ENCODE measurements at regions not wholly inside any gene's neighbourhood (a gene's known extent, or its start where the extent isn't known, plus 50 kb on each side); places are given as distances from the start of the nearest gene placed in this dataset.

DNA sequence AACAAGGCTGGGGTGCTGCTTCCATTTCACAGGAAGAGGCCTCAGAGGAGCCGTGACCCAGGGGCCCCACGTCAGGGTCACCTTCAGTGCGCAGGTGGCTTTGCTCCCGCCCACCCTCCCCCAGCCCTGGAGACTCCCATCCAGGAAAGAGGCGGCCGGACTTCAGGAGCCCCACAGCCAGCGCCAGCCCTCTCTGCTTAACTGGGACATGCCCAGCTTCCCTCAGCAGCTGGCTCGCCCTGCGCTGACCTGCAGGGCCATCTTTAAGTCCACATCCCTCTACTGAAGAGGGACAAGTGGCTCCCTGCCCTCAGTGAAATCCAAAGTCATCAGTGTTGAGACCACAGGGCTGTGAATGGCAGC is 141.9 kb upstream of the PPP2R2D start:
- Histone ChIP-seq H3K4me3 (no peak overlapping the region), H3K36me3 (no peaks in the 10 kb centered on the region), H3K27ac (no peak overlapping the region), H3K4me1 (no peaks in the 10 kb centered on the region), H3K9me3 (no peaks in the 10 kb centered on the region), H3K27me3 (ENCODE audit: low read depth) (peaks cover 7% of the 10 kb centered on the region)
- TF ChIP-seq, protein P1, sequence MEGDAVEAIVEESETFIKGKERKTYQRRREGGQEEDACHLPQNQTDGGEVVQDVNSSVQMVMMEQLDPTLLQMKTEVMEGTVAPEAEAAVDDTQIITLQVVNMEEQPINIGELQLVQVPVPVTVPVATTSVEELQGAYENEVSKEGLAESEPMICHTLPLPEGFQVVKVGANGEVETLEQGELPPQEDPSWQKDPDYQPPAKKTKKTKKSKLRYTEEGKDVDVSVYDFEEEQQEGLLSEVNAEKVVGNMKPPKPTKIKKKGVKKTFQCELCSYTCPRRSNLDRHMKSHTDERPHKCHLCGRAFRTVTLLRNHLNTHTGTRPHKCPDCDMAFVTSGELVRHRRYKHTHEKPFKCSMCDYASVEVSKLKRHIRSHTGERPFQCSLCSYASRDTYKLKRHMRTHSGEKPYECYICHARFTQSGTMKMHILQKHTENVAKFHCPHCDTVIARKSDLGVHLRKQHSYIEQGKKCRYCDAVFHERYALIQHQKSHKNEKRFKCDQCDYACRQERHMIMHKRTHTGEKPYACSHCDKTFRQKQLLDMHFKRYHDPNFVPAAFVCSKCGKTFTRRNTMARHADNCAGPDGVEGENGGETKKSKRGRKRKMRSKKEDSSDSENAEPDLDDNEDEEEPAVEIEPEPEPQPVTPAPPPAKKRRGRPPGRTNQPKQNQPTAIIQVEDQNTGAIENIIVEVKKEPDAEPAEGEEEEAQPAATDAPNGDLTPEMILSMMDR (IDR thresholded peaks at IDR 0.05): no peak
- DNase-seq: no peak
- ATAC-seq: no peak
- intact Hi-C loops (cut with DNase I): no loop called here

- TF ChIP-seq, protein P1 (IDR thresholded peaks at IDR 0.05): no peak
- Histone ChIP-seq H3K4me3 (no peak overlapping the region), H3K27me3 (ENCODE audit: low read depth) (peaks cover 7% of the 10 kb centered on the region), H3K36me3 (no peaks in the 10 kb centered on the region), H3K9me3 (no peaks in the 10 kb centered on the region), H3K27ac (no peak overlapping the region), H3K4me1 (no peaks in the 10 kb centered on the region)
- ATAC-seq (no peak), DNase-seq (no peak)
- intact Hi-C loops (cut with DNase I): no loop called here
Observed at GRCh38 chr10:131759347-131759746, 141.5 kb upstream of the PPP2R2D start.

DNA sequence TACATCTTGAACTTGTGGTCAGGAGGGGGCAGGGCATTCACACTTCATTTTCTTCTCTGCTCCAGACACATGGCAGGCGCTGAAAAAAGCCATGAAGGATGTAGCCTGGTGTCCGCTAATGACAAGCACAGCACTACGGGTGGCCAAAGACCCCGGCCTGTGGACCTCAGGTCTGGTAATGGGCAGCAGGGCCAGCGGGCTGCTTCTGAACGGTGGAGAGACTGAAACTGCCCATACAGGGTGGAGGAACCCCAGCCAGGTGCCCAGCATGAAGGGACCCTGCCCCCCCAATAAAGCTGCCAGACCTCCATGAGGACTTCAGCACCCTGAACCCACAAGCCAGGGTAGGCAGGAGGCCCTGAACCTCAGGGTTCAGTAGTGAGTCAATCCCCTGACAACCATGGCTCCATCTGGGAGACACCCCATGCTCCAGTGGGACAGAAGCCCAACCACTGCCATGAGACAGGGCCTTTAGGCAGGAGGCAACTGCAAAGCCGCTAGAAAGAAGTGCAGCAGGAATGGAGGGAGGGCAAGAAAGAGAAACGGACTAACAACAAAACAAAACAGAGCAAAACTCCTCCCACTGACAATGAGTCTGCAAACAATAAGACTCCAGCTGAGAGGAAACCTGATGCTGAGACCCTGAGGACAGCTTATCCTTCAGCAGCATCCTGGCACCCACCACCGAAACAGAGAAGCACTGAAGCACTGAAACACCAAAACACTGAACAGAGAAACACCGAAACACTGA is 140.2 kb upstream of the PPP2R2D start:
- H3K4me1 ChIP-seq: no peaks in the 10 kb centered on the region
- intact Hi-C loops (cut with DNase I): no loop called here
- H3K27me3 ChIP-seq (ENCODE audit: low read depth): peaks cover 7% of the 10 kb centered on the region
- H3K9me3 ChIP-seq: no peaks in the 10 kb centered on the region
- DNase-seq (no peak), ATAC-seq (no peak)
- no peak overlapping the region for H3K4me3 ChIP-seq
- TF ChIP-seq, protein P1 (IDR thresholded peaks at IDR 0.05): no peak
- no peak overlapping the region for H3K27ac ChIP-seq
- H3K36me3 ChIP-seq: no peaks in the 10 kb centered on the region

- Histone ChIP-seq H3K27me3 (ENCODE audit: low read depth) (peaks cover 7% of the 10 kb centered on the region), H3K9me3 (no peaks in the 10 kb centered on the region), H3K36me3 (no peaks in the 10 kb centered on the region), H3K27ac (no peak overlapping the region), H3K4me3 (no peak overlapping the region), H3K4me1 (no peaks in the 10 kb centered on the region)
- DNase-seq: no peak
- intact Hi-C loops (cut with DNase I): no loop called here
- no peak for ATAC-seq
- TF ChIP-seq, protein P1 (IDR thresholded peaks at IDR 0.05): no peak
Observed at GRCh38 chr10:131762789-131763696, 137.8 kb upstream of the PPP2R2D start.

DNA sequence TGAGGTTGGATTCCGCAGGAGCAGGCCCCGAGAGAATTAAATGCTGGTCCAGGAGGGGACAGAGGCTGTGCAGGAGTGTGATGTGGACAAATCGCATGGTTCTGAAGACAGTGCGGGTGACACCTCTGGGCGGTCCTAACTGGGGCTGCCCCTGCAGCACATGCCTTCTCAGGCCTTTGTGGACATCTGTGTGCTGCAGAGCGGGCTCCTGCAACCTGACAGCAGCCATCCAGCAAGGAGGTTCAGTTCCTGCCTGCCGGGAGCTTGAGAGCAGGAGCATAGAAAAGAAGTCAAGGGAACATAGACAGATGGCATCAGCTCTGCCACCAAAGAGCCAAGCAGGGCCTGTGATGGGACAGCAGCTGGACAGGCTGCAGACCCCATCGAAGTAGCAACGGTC is 135.9 kb upstream of the PPP2R2D start:
- Histone ChIP-seq H3K27ac (no peak overlapping the region), H3K9me3 (no peaks in the 10 kb centered on the region), H3K27me3 (ENCODE audit: low read depth) (peaks cover 7% of the 10 kb centered on the region), H3K4me1 (no peaks in the 10 kb centered on the region), H3K36me3 (no peaks in the 10 kb centered on the region), H3K4me3 (no peak overlapping the region)
- intact Hi-C loops (cut with DNase I): no loop called here
- no peak for ATAC-seq
- TF ChIP-seq, protein P1 (IDR thresholded peaks at IDR 0.05): no peak
- DNase-seq: no peak
